ENCODE measurements at regions not wholly inside any gene's neighbourhood (a gene's known extent, or its start where the extent isn't known, plus 50 kb on each side); places are given as distances from the start of the nearest gene placed in this dataset.

GRCh38 chr11:43589601-43590250 lies 90.8 kb upstream of the HSD17B12 start:
- Histone ChIP-seq H3K4me3 (no peak overlapping the region), H3K27ac (no peak overlapping the region), H3K27me3 (no peaks in the 10 kb centered on the region), H3K9me3 (no peaks in the 10 kb centered on the region), H3K4me1 (no peaks in the 10 kb centered on the region), H3K36me3 (no peaks in the 10 kb centered on the region)
- TF ChIP-seq CTCF (IDR thresholded peaks at IDR 0.05): no peak
- intact Hi-C loops (cut with DNase I): no loop called here
- DNase-seq (ENCODE audit: low spot score in 2 of 2): no peak

GRCh38 chr11:43601511-43601910 lies 79.0 kb upstream of the HSD17B12 start:
- no peaks in the 10 kb centered on the region for H3K36me3 ChIP-seq
- no peaks in the 10 kb centered on the region for H3K27me3 ChIP-seq
- no peak for TF ChIP-seq CTCF (IDR thresholded peaks at IDR 0.05)
- no peaks in the 10 kb centered on the region for H3K9me3 ChIP-seq
- no peaks in the 10 kb centered on the region for H3K4me1 ChIP-seq
- intact Hi-C loops (cut with DNase I): no loop called here
- no peak overlapping the region for H3K27ac ChIP-seq
- no peak for DNase-seq (ENCODE audit: low spot score in 2 of 2)
- no peak overlapping the region for H3K4me3 ChIP-seq

GRCh38 chr11:43602670-43603069 lies 77.9 kb upstream of the HSD17B12 start:
- DNase-seq (ENCODE audit: low spot score in 2 of 2): no peak
- Histone ChIP-seq H3K4me1 (no peaks in the 10 kb centered on the region), H3K9me3 (no peaks in the 10 kb centered on the region), H3K27ac (no peak overlapping the region), H3K36me3 (no peaks in the 10 kb centered on the region), H3K27me3 (no peaks in the 10 kb centered on the region), H3K4me3 (no peak overlapping the region)
- intact Hi-C loops (cut with DNase I): no loop called here
- TF ChIP-seq CTCF (IDR thresholded peaks at IDR 0.05): no peak

GRCh38 chr11:43614214-43614613 lies 66.3 kb upstream of the HSD17B12 start:
- Histone ChIP-seq H3K4me3 (no peak overlapping the region), H3K27me3 (no peaks in the 10 kb centered on the region), H3K9me3 (no peaks in the 10 kb centered on the region), H3K36me3 (no peaks in the 10 kb centered on the region), H3K27ac (no peak overlapping the region), H3K4me1 (no peaks in the 10 kb centered on the region)
- no peak for DNase-seq (ENCODE audit: low spot score in 2 of 2)
- intact Hi-C loops (cut with DNase I): no loop called here
- TF ChIP-seq CTCF (IDR thresholded peaks at IDR 0.05): no peak

- no peaks in the 10 kb centered on the region for H3K36me3 ChIP-seq
- DNase-seq (ENCODE audit: low spot score in 2 of 2): no peak
- no peak for TF ChIP-seq CTCF (IDR thresholded peaks at IDR 0.05)
- no peak overlapping the region for H3K27ac ChIP-seq
- no peak overlapping the region for H3K4me3 ChIP-seq
- no peaks in the 10 kb centered on the region for H3K9me3 ChIP-seq
- H3K4me1 ChIP-seq: no peaks in the 10 kb centered on the region
- intact Hi-C loops (cut with DNase I): loop anchor here (5.0 kb wide), 1 partner anchor 43 kb away; no protein-coding TSS in a partner anchor
- no peaks in the 10 kb centered on the region for H3K27me3 ChIP-seq
These were observed 60.6 kb upstream of the HSD17B12 start for GRCh38 chr11:43619863-43620505.

Data from ascending aorta (tissue), 2 donors.